Right lobe of liver (tissue), 4 donors: ENCODE measurements at regions not wholly inside any gene's neighbourhood (a gene's known extent, or its start where the extent isn't known, plus 50 kb on each side); places are given as distances from the start of the nearest gene placed in this dataset.

Experiments used
- POLR2A ChIP-seq: fragments of 450-650 bp; IDR thresholded peaks from one replicate; pipeline ENCODE4 v1.6.1; 2017; ENCODE audit warnings: antibody characterized with exemption, mild to moderate bottlenecking
- TF ChIP-seq, protein P1 (sequence below), 4 donors: fragments of 200-600 bp in 3 of 4; fragments of 450-650 bp in 1 of 4; IDR thresholded peaks; one replicate each; pipeline versions ENCODE4 v1.5.1 to v1.8.0; 2016 to 2022; ENCODE audit warnings: antibody characterized with exemption in 4 of 4, mild to moderate bottlenecking in 2 of 4
- donor health status: DM: no; HTN: no; CAD: no.
- donor health status: DM: no; HTN: no; CAD: no.
- donor health status: DM: no; HTN: yes; CAD: no.

DNA sequence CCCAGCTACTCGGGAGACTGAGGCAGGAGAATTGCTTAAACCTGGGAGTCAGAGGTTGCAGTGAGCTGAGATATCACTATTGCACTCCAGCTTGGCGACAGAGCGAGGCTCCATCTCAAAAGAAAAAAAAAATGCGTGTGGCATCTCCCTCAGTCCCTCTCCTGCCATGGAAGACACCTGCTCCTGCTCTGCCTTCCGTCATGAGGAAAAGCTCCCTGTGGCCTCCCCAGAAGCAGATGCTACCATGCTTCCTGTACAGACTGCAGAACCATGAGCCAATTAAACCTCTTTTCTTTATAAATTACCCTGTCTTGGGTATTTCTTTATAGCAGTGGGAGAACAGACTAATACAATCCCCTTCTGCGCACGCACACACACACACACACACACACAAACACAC, 249.4 kb downstream of the MN1 start:
- TF ChIP-seq POLR2A, result no peak
- TF ChIP-seq, protein P1, sequence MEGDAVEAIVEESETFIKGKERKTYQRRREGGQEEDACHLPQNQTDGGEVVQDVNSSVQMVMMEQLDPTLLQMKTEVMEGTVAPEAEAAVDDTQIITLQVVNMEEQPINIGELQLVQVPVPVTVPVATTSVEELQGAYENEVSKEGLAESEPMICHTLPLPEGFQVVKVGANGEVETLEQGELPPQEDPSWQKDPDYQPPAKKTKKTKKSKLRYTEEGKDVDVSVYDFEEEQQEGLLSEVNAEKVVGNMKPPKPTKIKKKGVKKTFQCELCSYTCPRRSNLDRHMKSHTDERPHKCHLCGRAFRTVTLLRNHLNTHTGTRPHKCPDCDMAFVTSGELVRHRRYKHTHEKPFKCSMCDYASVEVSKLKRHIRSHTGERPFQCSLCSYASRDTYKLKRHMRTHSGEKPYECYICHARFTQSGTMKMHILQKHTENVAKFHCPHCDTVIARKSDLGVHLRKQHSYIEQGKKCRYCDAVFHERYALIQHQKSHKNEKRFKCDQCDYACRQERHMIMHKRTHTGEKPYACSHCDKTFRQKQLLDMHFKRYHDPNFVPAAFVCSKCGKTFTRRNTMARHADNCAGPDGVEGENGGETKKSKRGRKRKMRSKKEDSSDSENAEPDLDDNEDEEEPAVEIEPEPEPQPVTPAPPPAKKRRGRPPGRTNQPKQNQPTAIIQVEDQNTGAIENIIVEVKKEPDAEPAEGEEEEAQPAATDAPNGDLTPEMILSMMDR (IDR thresholded peaks at IDR 0.05), result no peak
